Liver (tissue), 8 donors: ENCODE measurements at regions not wholly inside any gene's neighbourhood (a gene's known extent, or its start where the extent isn't known, plus 50 kb on each side); places are given as distances from the start of the nearest gene placed in this dataset.

Source experiments
- DNase-seq: peaks from one replicate; pipeline ENCODE4 v3.0.0-alpha.2; 2017; ENCODE audit warnings: low spot score
- H3K27ac ChIP-seq, 2 donors: one replicate each; pipeline ENCODE4 v1.7.0; 2013; ENCODE audit warnings: inconsistent platforms in 2 of 2, low read length in 2 of 2, control low read depth in 1 of 2, low read depth in 1 of 2, mild to moderate bottlenecking in 1 of 2
- H3K27me3 ChIP-seq, 4 donors: one replicate each; pipeline versions ENCODE4 v1.6.1 to v1.7.0; 2013; ENCODE audit warnings: low read length in 3 of 4, inconsistent platforms in 1 of 4, mild to moderate bottlenecking in 1 of 4, moderate library complexity in 1 of 4; ENCODE audit not compliant: control insufficient read depth in 4 of 4, insufficient read depth in 4 of 4
- H3K36me3 ChIP-seq, 4 donors: one replicate each; pipeline versions ENCODE4 v1.6.1 to v1.7.0; 2013; ENCODE audit warnings: low read length in 3 of 4, mild to moderate bottlenecking in 3 of 4, low read depth in 1 of 4, moderate library complexity in 1 of 4; ENCODE audit not compliant: control insufficient read depth in 4 of 4, insufficient read depth in 3 of 4
- H3K4me1 ChIP-seq, 4 donors: one replicate each; pipeline versions ENCODE4 v1.6.1 to v1.7.0; 2013; ENCODE audit warnings: low read length in 3 of 4, mild to moderate bottlenecking in 3 of 4, moderate library complexity in 1 of 4; ENCODE audit not compliant: control insufficient read depth in 4 of 4, insufficient read depth in 4 of 4
- H3K4me3 ChIP-seq, 3 donors: one replicate each; pipeline versions ENCODE4 v1.6.1 to v1.7.0; 2013; ENCODE audit warnings: low read length in 3 of 3, control low read depth in 1 of 3, low read depth in 1 of 3, mild to moderate bottlenecking in 1 of 3
- H3K9ac ChIP-seq, 2 donors: one replicate each; pipeline ENCODE4 v1.7.0; 2013; ENCODE audit warnings: low read length in 2 of 2, mild to moderate bottlenecking in 2 of 2, moderate library complexity in 2 of 2, control low read depth in 1 of 2, low read depth in 1 of 2
- H3K9me3 ChIP-seq, 4 donors: one replicate each; pipeline versions ENCODE4 v1.6.1 to v1.7.0; 2013; ENCODE audit warnings: low read length in 3 of 4; ENCODE audit not compliant: control insufficient read depth in 4 of 4
- CTCF ChIP-seq: fragments of 150-350 bp; IDR thresholded peaks from 2 replicates; pipeline ENCODE4 v1.5.1; 2017; ENCODE audit warnings: improper control_type of control experiment, low read depth, low read length; ENCODE audit not compliant: missing input control
- EGR1 ChIP-seq, 2 donors: IDR thresholded peaks; 2 replicates each; pipeline ENCODE4 v1.6.1; 2016 to 2018; ENCODE audit warnings: antibody characterized with exemption in 2 of 2, low read depth in 2 of 2
- FOXA1 ChIP-seq: IDR thresholded peaks from 2 replicates; pipeline ENCODE4 v1.6.1; 2016; ENCODE audit warnings: antibody characterized with exemption
- GABPA ChIP-seq, 2 donors: IDR thresholded peaks in 1 of 2; conservative IDR thresholded peaks in 1 of 2; 2 replicates each; pipeline ENCODE4 v1.6.1; 2016; ENCODE audit warnings: antibody characterized with exemption in 2 of 2, mild to moderate bottlenecking in 1 of 2, moderate library complexity in 1 of 2
- HNF4A ChIP-seq, 2 donors: conservative IDR thresholded peaks; 2 replicates each; pipeline ENCODE4 v1.6.1; 2016; ENCODE audit warnings: antibody characterized with exemption in 2 of 2, mild to moderate bottlenecking in 2 of 2
- JUND ChIP-seq, 2 donors: IDR thresholded peaks; 2 replicates each; pipeline ENCODE4 v1.6.1; 2016; ENCODE audit warnings: antibody characterized with exemption in 2 of 2
- NR2F2 ChIP-seq: IDR thresholded peaks from 2 replicates; pipeline ENCODE4 v1.6.1; 2016; ENCODE audit warnings: antibody characterized with exemption
- RAD21 ChIP-seq, 2 donors: IDR thresholded peaks; 2 replicates each; pipeline ENCODE4 v1.6.1; 2016; ENCODE audit warnings: antibody characterized with exemption in 2 of 2, mild to moderate bottlenecking in 2 of 2
- RXRA ChIP-seq, 2 donors: IDR thresholded peaks; 2 replicates each; pipeline ENCODE4 v1.6.1; 2017 to 2018; ENCODE audit warnings: antibody characterized with exemption in 2 of 2, mild to moderate bottlenecking in 1 of 2
- SP1 ChIP-seq: IDR thresholded peaks from 2 replicates; pipeline ENCODE4 v1.6.1; 2018; ENCODE audit warnings: antibody characterized with exemption, mild to moderate bottlenecking
- TAF1 ChIP-seq: conservative IDR thresholded peaks from 2 replicates; pipeline ENCODE4 v1.6.1; 2016; ENCODE audit warnings: antibody characterized with exemption, mild to moderate bottlenecking
- YY1 ChIP-seq: IDR thresholded peaks from 2 replicates; pipeline ENCODE4 v1.6.1; 2016; ENCODE audit warnings: antibody characterized with exemption, mild to moderate bottlenecking
- ZBTB33 ChIP-seq: IDR thresholded peaks from 2 replicates; pipeline ENCODE4 v1.6.1; 2016; ENCODE audit warnings: antibody characterized with exemption
- WGBS: extraction: QIAGEN DNeasy Blood & Tissue Kit; methylation state at CpG from one replicate; pipeline ENCODE4 v1.1.7; 2013; 5-methylcytosine and 5-hydroxymethylcytosine counted together
- TF ChIP-seq, protein P1 (sequence below): IDR thresholded peaks from 2 replicates; pipeline ENCODE4 v1.6.1; 2016; ENCODE audit warnings: antibody characterized with exemption, mild to moderate bottlenecking
- TF ChIP-seq, protein P2 (sequence below): IDR thresholded peaks from 2 replicates; pipeline ENCODE4 v1.6.1; 2016; ENCODE audit warnings: antibody characterized with exemption
- TF ChIP-seq, protein P3 (sequence below): IDR thresholded peaks from 2 replicates; pipeline ENCODE4 v1.6.1; 2016; ENCODE audit warnings: antibody characterized with exemption
- donor health status: healthy.
- donor health status: healthy.
- donor health status: healthy.
- donor health status: healthy.
- donor health status: healthy.

DNA sequence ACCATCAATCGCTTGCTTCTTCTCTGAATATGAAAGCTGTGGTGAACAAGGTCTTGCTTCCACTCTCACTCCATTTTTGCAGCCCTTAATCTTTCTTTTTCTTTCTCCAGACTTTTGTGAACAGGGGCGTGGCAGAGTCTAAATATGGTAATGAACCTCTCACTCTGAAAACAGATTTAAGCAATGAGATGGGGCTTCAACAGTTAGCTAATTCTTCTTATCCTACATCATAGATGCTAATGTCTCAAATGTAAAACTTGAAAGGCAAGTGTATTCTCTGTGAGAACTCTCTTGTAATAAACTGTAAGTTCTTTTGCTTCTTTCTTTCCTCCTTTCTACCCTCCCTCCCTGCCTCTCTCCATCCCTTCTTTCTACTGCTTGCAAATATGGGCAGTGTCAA lies 106.5 kb upstream of the ANK2 start:
- Histone ChIP-seq H3K27me3 (peaks cover 0 to 4% (median 0%) of the 10 kb centered on the region in 4 donors), H3K4me3 (no peak overlapping the region), H3K27ac (no peak overlapping the region), H3K4me1 (no peaks in the 10 kb centered on the region), H3K36me3 (no peaks in the 10 kb centered on the region), H3K9ac (no peak overlapping the region), H3K9me3 (no peaks in the 10 kb centered on the region)
- TF ChIP-seq RXRA (IDR thresholded peaks at IDR 0.05) (no peak), RAD21 (IDR thresholded peaks at IDR 0.05) (no peak), SP1 (no peak), CTCF (no peak), NR2F2 (no peak), EGR1 (IDR thresholded peaks at IDR 0.05; ENCODE audit: low read depth in 2 of 2) (no peak), GABPA (IDR thresholded peaks at IDR 0.05 in 1 of 2, conservative IDR thresholded peaks at IDR 0.05 in 1 of 2) (no peak)
- TF ChIP-seq, protein P1, sequence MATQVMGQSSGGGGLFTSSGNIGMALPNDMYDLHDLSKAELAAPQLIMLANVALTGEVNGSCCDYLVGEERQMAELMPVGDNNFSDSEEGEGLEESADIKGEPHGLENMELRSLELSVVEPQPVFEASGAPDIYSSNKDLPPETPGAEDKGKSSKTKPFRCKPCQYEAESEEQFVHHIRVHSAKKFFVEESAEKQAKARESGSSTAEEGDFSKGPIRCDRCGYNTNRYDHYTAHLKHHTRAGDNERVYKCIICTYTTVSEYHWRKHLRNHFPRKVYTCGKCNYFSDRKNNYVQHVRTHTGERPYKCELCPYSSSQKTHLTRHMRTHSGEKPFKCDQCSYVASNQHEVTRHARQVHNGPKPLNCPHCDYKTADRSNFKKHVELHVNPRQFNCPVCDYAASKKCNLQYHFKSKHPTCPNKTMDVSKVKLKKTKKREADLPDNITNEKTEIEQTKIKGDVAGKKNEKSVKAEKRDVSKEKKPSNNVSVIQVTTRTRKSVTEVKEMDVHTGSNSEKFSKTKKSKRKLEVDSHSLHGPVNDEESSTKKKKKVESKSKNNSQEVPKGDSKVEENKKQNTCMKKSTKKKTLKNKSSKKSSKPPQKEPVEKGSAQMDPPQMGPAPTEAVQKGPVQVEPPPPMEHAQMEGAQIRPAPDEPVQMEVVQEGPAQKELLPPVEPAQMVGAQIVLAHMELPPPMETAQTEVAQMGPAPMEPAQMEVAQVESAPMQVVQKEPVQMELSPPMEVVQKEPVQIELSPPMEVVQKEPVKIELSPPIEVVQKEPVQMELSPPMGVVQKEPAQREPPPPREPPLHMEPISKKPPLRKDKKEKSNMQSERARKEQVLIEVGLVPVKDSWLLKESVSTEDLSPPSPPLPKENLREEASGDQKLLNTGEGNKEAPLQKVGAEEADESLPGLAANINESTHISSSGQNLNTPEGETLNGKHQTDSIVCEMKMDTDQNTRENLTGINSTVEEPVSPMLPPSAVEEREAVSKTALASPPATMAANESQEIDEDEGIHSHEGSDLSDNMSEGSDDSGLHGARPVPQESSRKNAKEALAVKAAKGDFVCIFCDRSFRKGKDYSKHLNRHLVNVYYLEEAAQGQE: no peak
- TF ChIP-seq, protein P2, sequence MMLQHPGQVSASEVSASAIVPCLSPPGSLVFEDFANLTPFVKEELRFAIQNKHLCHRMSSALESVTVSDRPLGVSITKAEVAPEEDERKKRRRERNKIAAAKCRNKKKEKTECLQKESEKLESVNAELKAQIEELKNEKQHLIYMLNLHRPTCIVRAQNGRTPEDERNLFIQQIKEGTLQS: no peak
- no peak for DNase-seq
- 81% methylated on average over 2 of the region's 2 CpGs for WGBS

DNA sequence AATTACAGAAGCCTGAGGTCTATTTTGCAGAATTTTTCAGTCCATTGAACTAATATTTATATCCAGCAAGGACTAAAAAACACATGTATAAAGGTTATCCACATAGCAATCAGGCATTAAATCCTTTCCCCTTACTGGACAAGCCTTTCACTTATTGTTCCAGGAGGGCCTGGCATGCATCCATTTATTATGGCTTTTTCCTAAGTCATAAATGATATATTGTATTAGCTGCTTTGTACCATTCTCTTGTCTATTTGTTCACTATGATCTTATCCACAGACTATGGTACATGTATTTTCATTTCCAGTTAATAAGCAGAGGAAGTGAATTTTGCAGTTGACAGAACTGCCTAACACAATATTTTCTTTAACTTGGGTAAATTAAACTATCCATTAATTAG lies 105.4 kb upstream of the ANK2 start:
- Histone ChIP-seq H3K4me1 (no peaks in the 10 kb centered on the region), H3K4me3 (no peak overlapping the region), H3K9me3 (no peaks in the 10 kb centered on the region), H3K9ac (no peak overlapping the region), H3K27ac (no peak overlapping the region), H3K27me3 (peaks cover 0 to 4% (median 0%) of the 10 kb centered on the region in 4 donors), H3K36me3 (no peaks in the 10 kb centered on the region)
- no peak for DNase-seq
- TF ChIP-seq HNF4A (conservative IDR thresholded peaks at IDR 0.05): no peak
- no peak for TF ChIP-seq YY1
- no peak for TF ChIP-seq GABPA (IDR thresholded peaks at IDR 0.05 in 1 of 2, conservative IDR thresholded peaks at IDR 0.05 in 1 of 2)
- no peak for TF ChIP-seq JUND (IDR thresholded peaks at IDR 0.05)
- TF ChIP-seq, protein P3, sequence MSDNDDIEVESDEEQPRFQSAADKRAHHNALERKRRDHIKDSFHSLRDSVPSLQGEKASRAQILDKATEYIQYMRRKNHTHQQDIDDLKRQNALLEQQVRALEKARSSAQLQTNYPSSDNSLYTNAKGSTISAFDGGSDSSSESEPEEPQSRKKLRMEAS: no peak
- no peak for TF ChIP-seq EGR1 (IDR thresholded peaks at IDR 0.05; ENCODE audit: low read depth in 2 of 2)
- no peak for TF ChIP-seq ZBTB33
- TF ChIP-seq, protein P2: no peak
- no peak for TF ChIP-seq NR2F2
- TF ChIP-seq SP1: no peak
- TF ChIP-seq FOXA1: no peak
- no peak for TF ChIP-seq RAD21 (IDR thresholded peaks at IDR 0.05)
- TF ChIP-seq RXRA (IDR thresholded peaks at IDR 0.05): no peak
- TF ChIP-seq CTCF: no peak
- TF ChIP-seq, protein P1: no peak
- no peak for TF ChIP-seq TAF1
